ENCODE measurements at regions not wholly inside any gene's neighbourhood (a gene's known extent, or its start where the extent isn't known, plus 50 kb on each side); places are given as distances from the start of the nearest gene placed in this dataset.

DNA sequence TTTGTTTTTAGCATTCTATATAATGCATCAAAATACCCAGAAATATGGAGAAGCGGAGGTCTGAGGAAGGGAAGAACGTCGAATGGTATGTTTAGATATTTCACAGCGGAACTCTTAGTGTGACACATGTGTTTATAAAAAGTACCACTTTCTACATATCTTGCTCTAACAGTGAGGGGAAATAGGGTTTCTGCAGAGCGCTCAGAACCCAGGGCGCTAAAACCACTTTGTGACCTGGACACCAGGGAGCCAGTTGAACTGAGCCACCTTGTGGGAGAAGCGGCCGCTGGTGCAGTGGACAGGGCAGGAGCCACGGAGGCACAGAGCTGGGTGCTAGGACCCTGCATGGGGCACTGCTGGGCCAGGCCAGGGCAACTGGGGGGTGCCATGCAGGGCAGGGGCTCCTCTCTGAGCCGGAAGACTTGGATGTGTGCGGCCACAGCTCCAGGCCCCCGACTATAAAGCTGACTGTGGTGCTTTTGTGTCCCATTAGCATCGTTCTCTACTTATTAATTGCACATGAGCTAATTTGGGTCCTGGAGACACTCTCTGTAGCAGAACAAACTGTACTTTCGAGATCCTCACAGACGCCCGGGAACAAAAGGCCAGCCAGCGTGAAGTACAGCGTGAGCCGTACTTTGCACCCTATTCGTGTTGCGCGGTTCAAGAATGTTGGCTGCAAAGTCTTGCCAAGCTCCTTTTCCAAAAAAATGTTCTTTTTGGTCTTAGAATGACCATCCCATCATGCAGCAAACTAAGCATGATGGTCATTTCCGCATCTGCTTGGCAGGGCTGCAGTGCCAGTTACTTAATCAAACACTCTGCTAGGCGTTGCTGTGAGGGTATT lies 151.9 kb upstream of the ALKAL2 start:
- POLR2A ChIA-PET (ENCODE audit: unreplicated experiment): no interaction called here
- Histone ChIP-seq H3K27me3 (ENCODE audit: insufficient read depth, low read depth) (no peaks in the 10 kb centered on the region), H3K4me3 (no peak overlapping the region), H3K79me2 (ENCODE audit: low read depth) (no peaks in the 10 kb centered on the region), H4K20me1 (ENCODE audit: insufficient read depth) (no peaks in the 10 kb centered on the region), H3K27ac (no peak overlapping the region), H2AFZ (no peak overlapping the region), H3F3A (ENCODE audit: insufficient read depth, low read depth) (peaks cover 16% of the 10 kb centered on the region), H3K9me3 (ENCODE audit: insufficient read depth, low read depth) (no peaks in the 10 kb centered on the region), H3K4me2 (no peak overlapping the region), H3K9me2 (ENCODE audit: insufficient read depth) (no peaks in the 10 kb centered on the region), H3K36me3 (ENCODE audit: low read depth) (no peaks in the 10 kb centered on the region), H3K4me1 (replicated peaks; ENCODE audit: insufficient read depth) (peaks cover 13% of the 10 kb centered on the region; the same call in 1 of the 2 replicates)
- TF ChIP-seq, protein P1, sequence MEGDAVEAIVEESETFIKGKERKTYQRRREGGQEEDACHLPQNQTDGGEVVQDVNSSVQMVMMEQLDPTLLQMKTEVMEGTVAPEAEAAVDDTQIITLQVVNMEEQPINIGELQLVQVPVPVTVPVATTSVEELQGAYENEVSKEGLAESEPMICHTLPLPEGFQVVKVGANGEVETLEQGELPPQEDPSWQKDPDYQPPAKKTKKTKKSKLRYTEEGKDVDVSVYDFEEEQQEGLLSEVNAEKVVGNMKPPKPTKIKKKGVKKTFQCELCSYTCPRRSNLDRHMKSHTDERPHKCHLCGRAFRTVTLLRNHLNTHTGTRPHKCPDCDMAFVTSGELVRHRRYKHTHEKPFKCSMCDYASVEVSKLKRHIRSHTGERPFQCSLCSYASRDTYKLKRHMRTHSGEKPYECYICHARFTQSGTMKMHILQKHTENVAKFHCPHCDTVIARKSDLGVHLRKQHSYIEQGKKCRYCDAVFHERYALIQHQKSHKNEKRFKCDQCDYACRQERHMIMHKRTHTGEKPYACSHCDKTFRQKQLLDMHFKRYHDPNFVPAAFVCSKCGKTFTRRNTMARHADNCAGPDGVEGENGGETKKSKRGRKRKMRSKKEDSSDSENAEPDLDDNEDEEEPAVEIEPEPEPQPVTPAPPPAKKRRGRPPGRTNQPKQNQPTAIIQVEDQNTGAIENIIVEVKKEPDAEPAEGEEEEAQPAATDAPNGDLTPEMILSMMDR (conservative IDR thresholded peaks at IDR 0.05): no peak
- no peak for TF ChIP-seq EZH2 (IDR thresholded peaks at IDR 0.05; ENCODE audit: low read depth)
- no TSS peak for BruUV-seq (replicated peaks)
- no peak for DNase-seq
- CTCF ChIA-PET: no interaction called here
- intact Hi-C loops (cut with micrococcal nuclease; ENCODE audit: unreplicated experiment): loop anchor here (2.0 kb wide), 1 partner anchor 51 kb away; no protein-coding TSS in a partner anchor

DNA sequence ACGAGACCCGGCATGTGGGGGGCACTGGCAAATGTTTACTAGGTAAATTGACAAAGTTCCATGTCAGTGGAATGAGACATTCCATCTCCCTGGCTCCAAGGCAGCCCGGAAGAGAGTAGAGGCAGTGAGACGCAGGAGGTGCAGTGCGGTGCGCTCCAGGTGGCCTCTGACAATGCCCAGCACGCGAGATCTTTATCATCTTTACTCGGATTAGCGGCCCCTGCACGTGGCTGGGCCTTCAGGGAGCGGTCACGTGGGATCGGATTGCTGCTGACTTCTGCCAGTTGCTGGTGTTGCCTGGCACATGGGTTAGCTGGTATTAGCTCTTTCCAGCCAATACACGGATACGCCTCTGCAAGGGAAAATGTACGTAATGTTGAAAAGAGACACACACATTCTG lies 151.2 kb upstream of the ALKAL2 start:
- no peaks in the 10 kb centered on the region for H3K9me3 ChIP-seq (ENCODE audit: insufficient read depth, low read depth)
- intact Hi-C loops (cut with micrococcal nuclease; ENCODE audit: unreplicated experiment): no loop called here

DNA sequence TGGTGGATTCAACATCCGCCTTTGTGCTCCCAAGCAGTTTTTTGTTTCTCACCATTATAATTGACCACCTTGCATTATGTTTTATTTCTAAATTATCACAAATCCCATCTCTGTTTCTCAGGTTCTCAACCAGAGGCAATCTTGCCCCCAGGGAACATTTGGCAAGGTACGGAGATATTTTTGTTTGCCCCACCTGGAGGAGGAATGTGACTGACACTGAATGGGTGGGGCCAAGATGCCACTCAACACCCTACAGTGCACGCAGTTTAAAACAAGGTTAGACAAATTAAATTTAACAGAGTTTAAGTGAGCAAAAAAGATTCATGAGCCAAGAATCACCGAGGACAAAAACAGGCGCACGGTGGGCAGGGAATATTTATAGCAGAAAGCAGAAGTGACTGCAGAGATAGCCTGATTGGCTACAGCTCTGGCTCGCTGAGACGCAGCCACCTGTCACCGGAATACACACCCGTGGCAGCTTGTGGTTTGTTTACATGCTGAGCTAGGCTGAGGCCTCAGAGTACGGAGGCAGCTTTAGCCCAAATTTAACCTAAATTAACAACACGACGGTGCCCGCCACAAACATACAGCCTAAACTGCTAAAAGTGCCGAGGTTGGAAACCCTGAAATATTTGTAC lies 150.0 kb upstream of the ALKAL2 start:
- Histone ChIP-seq H3K36me3 (ENCODE audit: low read depth) (no peaks in the 10 kb centered on the region), H3K79me2 (ENCODE audit: low read depth) (no peaks in the 10 kb centered on the region), H3K9me2 (ENCODE audit: insufficient read depth) (no peaks in the 10 kb centered on the region), H2AFZ (peak overlapping the region; percentile 40; the same call in 1 of the 2 replicates), H3K27me3 (ENCODE audit: insufficient read depth, low read depth) (no peaks in the 10 kb centered on the region), H3K4me2 (peak overlapping the region; percentile 37), H4K20me1 (ENCODE audit: insufficient read depth) (no peaks in the 10 kb centered on the region), H3K9me3 (ENCODE audit: insufficient read depth, low read depth) (no peaks in the 10 kb centered on the region), H3K4me3 (peak overlapping the region; percentile 13; the same call in 1 of the 2 replicates), H3K4me1 (replicated peaks; ENCODE audit: insufficient read depth) (peaks cover 13% of the 10 kb centered on the region; the same call in 1 of the 2 replicates), H3K27ac (peak overlapping the region; percentile 67), H3F3A (ENCODE audit: insufficient read depth, low read depth) (peaks cover 16% of the 10 kb centered on the region)
- BruUV-seq (replicated peaks): no TSS peak
- ChIA-PET CTCF (no interaction called here), POLR2A (ENCODE audit: unreplicated experiment) (interaction anchor here (0.7 kb wide), 1 partner anchor 219 kb away, joined by 8 read pairs; no protein-coding TSS in a partner anchor)
- DNase-seq: peak; percentile 61 to 89
- intact Hi-C loops (cut with micrococcal nuclease; ENCODE audit: unreplicated experiment): loop anchor here (1.0 kb wide), 1 partner anchor 13 kb away; no protein-coding TSS in a partner anchor
- TF ChIP-seq, protein P1 (conservative IDR thresholded peaks at IDR 0.05): no peak
- no peak for TF ChIP-seq EZH2 (IDR thresholded peaks at IDR 0.05; ENCODE audit: low read depth)

More for the DNA sequence above, 151.2 kb upstream of the ALKAL2 start:
- Histone ChIP-seq H4K20me1 (ENCODE audit: insufficient read depth) (no peaks in the 10 kb centered on the region), H3F3A (ENCODE audit: insufficient read depth, low read depth) (peaks cover 16% of the 10 kb centered on the region), H3K27ac (no peak overlapping the region), H3K79me2 (ENCODE audit: low read depth) (no peaks in the 10 kb centered on the region), H3K4me3 (no peak overlapping the region), H3K36me3 (ENCODE audit: low read depth) (no peaks in the 10 kb centered on the region), H3K4me1 (replicated peaks; ENCODE audit: insufficient read depth) (peaks cover 13% of the 10 kb centered on the region; the same call in 1 of the 2 replicates), H3K9me2 (ENCODE audit: insufficient read depth) (no peaks in the 10 kb centered on the region), H3K4me2 (no peak overlapping the region), H2AFZ (no peak overlapping the region), H3K27me3 (ENCODE audit: insufficient read depth, low read depth) (no peaks in the 10 kb centered on the region)
- TF ChIP-seq, protein P1 (conservative IDR thresholded peaks at IDR 0.05): no peak
- no peak for TF ChIP-seq EZH2 (IDR thresholded peaks at IDR 0.05; ENCODE audit: low read depth)
- peak; percentile 32 to 62 for DNase-seq
- no TSS peak for BruUV-seq (replicated peaks)
- POLR2A ChIA-PET (ENCODE audit: unreplicated experiment): interaction anchor here (0.5 kb wide), 1 partner anchor 14 kb away, joined by 8 read pairs; no protein-coding TSS in a partner anchor
- CTCF ChIA-PET: no interaction called here
